ENCODE measurements at regions not wholly inside any gene's neighbourhood (a gene's known extent, or its start where the extent isn't known, plus 50 kb on each side); places are given as distances from the start of the nearest gene placed in this dataset.

DNA sequence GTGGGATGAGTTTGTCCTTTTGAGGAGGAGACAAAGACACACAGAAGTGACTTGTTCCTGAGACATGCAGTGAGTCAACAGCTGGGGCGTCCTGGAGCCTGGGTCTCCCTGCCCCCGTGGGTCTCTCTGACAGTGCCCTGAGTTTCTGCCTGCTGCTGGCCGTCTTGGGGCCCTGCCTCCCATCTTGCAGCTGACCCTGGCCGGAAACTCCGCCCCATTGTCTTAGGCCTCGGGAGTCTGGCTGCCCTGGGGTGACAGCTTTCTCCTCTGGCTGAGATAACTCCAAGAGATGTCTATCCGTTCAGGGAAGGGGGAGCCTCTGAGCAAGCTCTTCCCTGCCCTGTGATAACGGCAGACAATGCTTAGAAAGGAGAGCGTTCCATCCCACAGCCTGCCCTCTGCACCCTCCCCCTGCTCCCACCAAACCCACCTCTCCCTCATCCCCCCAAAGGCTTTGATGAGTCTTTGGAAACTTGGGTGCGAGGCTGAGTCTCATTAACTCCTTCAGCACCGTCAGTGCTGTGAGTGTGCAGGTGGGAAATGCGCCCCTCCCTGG, 69.5 kb upstream of the PODXL start:
- in situ Hi-C loops (cut with MboI; ENCODE audit: low sequenced_read_pairs): no loop called here
- dilution Hi-C loops (cut with HindIII; ENCODE audit: low sequenced_read_pairs, unreplicated experiment): no loop called here

More for the DNA sequence above, 69.5 kb upstream of the PODXL start:
- Histone ChIP-seq H4K8ac (ENCODE audit: low read depth in 2 of 2, low read length in 2 of 2) (peak overlapping the region; percentile 77 to 85), H3K4me2 (ENCODE audit: low read depth, low read length) (peak overlapping the region; percentile 9; the same call in 1 of the 2 replicates), H3K23ac (ENCODE audit: low read depth, low read length) (peak overlapping the region; percentile 80), H3K18ac (ENCODE audit: low read depth, low read length) (peak overlapping the region; percentile 55; the same call in 1 of the 2 replicates), H3K27me3 (ENCODE audit: control insufficient read depth, insufficient read depth, low read length) (no peaks in the 10 kb centered on the region), H2BK15ac (ENCODE audit: low read depth, low read length) (peak overlapping the region; percentile 100; the same call in 2 of the 3 replicates), H4K91ac (ENCODE audit: insufficient read depth, low read depth, low read length) (peak overlapping the region; percentile 79), H2BK120ac (ENCODE audit: low read depth, low read length) (peak overlapping the region; percentile 87), H2AFZ (replicated peaks; ENCODE audit: low read length, poor library complexity) (peak overlapping the region; percentile 88), H3K14ac (replicated peaks; ENCODE audit: low read depth, low read length) (peak overlapping the region; percentile 58), H3K4ac (ENCODE audit: low read depth, low read length) (peak overlapping the region; percentile 90), H2AK5ac (ENCODE audit: low read depth, low read length) (peak overlapping the region; percentile 98; the same call in 1 of the 2 replicates), H4K5ac (ENCODE audit: low read depth, low read length) (peak overlapping the region; percentile 46; the same call in 1 of the 2 replicates), H2AK9ac (replicated peaks; ENCODE audit: low read depth, low read length, poor library complexity) (peak overlapping the region; percentile 89), H3K9ac (ENCODE audit: low read depth, low read length) (peak overlapping the region; percentile 21; the same call in 1 of the 2 replicates), H3K4me1 (ENCODE audit: control insufficient read depth, insufficient read depth, low read length) (peaks cover 27% of the 10 kb centered on the region), H3K36me3 (ENCODE audit: control insufficient read depth, insufficient read depth, low read length) (no peaks in the 10 kb centered on the region), H3K9me3 (ENCODE audit: control insufficient read depth, insufficient read depth, low read length) (no peaks in the 10 kb centered on the region), H4K20me1 (ENCODE audit: insufficient read depth, low read length) (no peaks in the 10 kb centered on the region), H3K79me1 (ENCODE audit: low read depth in 1 of 2, low read length in 2 of 2) (peaks cover 0 to 8% of the 10 kb centered on the region in 2 experiments; a peak in 1 of 4 replicates), H2BK5ac (ENCODE audit: low read depth, low read length, poor library complexity, severe bottlenecking) (peak overlapping the region; percentile 76), H3K9me1 (ENCODE audit: insufficient read depth, low read length) (peaks cover 43% of the 10 kb centered on the region), H3K56ac (ENCODE audit: extremely low read depth, insufficient read depth, low read length) (peak overlapping the region; percentile 54), H3K4me3 (ENCODE audit: insufficient read depth, low read depth, low read length) (no peak overlapping the region), H3K27ac (ENCODE audit: insufficient read depth, low read length) (peak overlapping the region; percentile 62), H2BK20ac (ENCODE audit: low read depth, low read length) (peak overlapping the region; percentile 78)
- BruUV-seq (replicated peaks): no TSS peak
- CTCF ChIA-PET: interaction anchor here (0.6 to 1.6 kb wide), 5 partner anchors 9 to 343 kb away, joined by 3 to 5 read pairs (median 3); no protein-coding TSS in a partner anchor
- POLR2A ChIA-PET (ENCODE audit: unreplicated experiment): no interaction called here
- WGBS, 2 experiments (ENCODE audit: extremely low coverage in 2 of 2, insufficient read length in 1 of 2): 0% methylated on average over 3 of the region's 12 CpGs; no CpG with 5 or more reads in 1 of the 2 experiments
- TF ChIP-seq RAD21 (IDR thresholded peaks at IDR 0.05; ENCODE audit: low read length) (peak; percentile 14; the same call in 1 of the 2 replicates), MAZ (IDR thresholded peaks at IDR 0.05; ENCODE audit: borderline replicate concordance, low read depth, low read length) (peak; percentile 51; the same call in 1 of the 2 replicates), SMC3 (IDR thresholded peaks at IDR 0.05; ENCODE audit: low read depth, low read length) (0 out of 2 replicates have a peak, but pooled peaks have one; percentile 3), RFX5 (IDR thresholded peaks at IDR 0.05; ENCODE audit: low read depth, low read length) (no peak), CHD1 (IDR thresholded peaks at IDR 0.05; ENCODE audit: low read depth, low read length) (no peak), CEBPB (IDR thresholded peaks at IDR 0.05; ENCODE audit: low read depth, low read length) (no peak), FOS (IDR thresholded peaks at IDR 0.05; ENCODE audit: low read depth, low read length) (peak; percentile 53; the same call in 1 of the 2 replicates), BHLHE40 (IDR thresholded peaks at IDR 0.05; ENCODE audit: low read depth, low read length) (peak; percentile 20; the same call in 1 of the 2 replicates), RCOR1 (IDR thresholded peaks at IDR 0.05; ENCODE audit: insufficient replicate concordance, low read length) (peak; percentile 83)
- TF ChIP-seq, protein P1, sequence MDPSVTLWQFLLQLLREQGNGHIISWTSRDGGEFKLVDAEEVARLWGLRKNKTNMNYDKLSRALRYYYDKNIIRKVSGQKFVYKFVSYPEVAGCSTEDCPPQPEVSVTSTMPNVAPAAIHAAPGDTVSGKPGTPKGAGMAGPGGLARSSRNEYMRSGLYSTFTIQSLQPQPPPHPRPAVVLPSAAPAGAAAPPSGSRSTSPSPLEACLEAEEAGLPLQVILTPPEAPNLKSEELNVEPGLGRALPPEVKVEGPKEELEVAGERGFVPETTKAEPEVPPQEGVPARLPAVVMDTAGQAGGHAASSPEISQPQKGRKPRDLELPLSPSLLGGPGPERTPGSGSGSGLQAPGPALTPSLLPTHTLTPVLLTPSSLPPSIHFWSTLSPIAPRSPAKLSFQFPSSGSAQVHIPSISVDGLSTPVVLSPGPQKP (IDR thresholded peaks at IDR 0.05; ENCODE audit: borderline replicate concordance, low read depth, low read length): no peak
- TF ChIP-seq, protein P2, sequence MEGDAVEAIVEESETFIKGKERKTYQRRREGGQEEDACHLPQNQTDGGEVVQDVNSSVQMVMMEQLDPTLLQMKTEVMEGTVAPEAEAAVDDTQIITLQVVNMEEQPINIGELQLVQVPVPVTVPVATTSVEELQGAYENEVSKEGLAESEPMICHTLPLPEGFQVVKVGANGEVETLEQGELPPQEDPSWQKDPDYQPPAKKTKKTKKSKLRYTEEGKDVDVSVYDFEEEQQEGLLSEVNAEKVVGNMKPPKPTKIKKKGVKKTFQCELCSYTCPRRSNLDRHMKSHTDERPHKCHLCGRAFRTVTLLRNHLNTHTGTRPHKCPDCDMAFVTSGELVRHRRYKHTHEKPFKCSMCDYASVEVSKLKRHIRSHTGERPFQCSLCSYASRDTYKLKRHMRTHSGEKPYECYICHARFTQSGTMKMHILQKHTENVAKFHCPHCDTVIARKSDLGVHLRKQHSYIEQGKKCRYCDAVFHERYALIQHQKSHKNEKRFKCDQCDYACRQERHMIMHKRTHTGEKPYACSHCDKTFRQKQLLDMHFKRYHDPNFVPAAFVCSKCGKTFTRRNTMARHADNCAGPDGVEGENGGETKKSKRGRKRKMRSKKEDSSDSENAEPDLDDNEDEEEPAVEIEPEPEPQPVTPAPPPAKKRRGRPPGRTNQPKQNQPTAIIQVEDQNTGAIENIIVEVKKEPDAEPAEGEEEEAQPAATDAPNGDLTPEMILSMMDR (conservative IDR thresholded peaks at IDR 0.05; ENCODE audit: low read depth, low read length): 0 out of 2 replicates have a peak, but pooled peaks have one; percentile 19
- TF ChIP-seq, protein P3, sequence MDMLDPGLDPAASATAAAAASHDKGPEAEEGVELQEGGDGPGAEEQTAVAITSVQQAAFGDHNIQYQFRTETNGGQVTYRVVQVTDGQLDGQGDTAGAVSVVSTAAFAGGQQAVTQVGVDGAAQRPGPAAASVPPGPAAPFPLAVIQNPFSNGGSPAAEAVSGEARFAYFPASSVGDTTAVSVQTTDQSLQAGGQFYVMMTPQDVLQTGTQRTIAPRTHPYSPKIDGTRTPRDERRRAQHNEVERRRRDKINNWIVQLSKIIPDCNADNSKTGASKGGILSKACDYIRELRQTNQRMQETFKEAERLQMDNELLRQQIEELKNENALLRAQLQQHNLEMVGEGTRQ (IDR thresholded peaks at IDR 0.05; ENCODE audit: low read depth, low read length): no peak
- intact Hi-C loops (cut with micrococcal nuclease): no loop called here
- ATAC-seq (ENCODE audit: low read depth): peak; percentile 92
- peak; percentile 91 for DNase-seq

Data from IMR-90 (cell line).